ENCODE measurements at regions not wholly inside any gene's neighbourhood (a gene's known extent, or its start where the extent isn't known, plus 50 kb on each side); places are given as distances from the start of the nearest gene placed in this dataset.

DNA sequence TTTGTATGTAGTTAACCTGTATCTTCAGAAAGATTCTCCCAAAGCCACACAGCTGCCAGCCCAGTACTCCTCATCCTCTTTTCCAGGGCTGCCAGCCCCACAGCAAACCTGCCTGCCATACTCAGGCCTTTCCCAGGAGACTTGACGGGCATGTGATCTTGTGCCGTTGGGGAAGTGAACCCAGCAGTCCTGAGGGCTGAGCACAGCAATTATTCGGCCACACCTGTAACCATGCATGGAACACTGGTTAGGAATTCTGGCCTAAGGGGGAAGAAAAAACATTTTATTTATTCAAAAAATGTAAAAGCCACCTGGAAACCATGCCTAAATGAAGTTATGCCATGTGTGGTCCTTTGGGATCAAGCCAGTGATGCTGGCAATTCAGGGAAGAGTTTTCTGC, 145.3 kb downstream of the GRIN2B start:
- Histone ChIP-seq H3K4me1 (ENCODE audit: insufficient read depth, low read length, severe bottlenecking) (no peaks in the 10 kb centered on the region), H3K9ac (ENCODE audit: low read length) (no peak overlapping the region), H3K36me3 (ENCODE audit: insufficient read depth, low read length) (no peaks in the 10 kb centered on the region), H2AFZ (ENCODE audit: low read length) (no peak overlapping the region), H3K4me2 (ENCODE audit: low read length) (no peak overlapping the region), H4K20me1 (ENCODE audit: insufficient read depth, low read length) (no peaks in the 10 kb centered on the region), H3F3A (ENCODE audit: insufficient read depth, low read length) (no peaks in the 10 kb centered on the region), H3K4me3 (ENCODE audit: low read depth, low read length, poor library complexity, severe bottlenecking) (no peak overlapping the region), H3K27me3 (ENCODE audit: insufficient read depth, low read length) (no peaks in the 10 kb centered on the region), H3K9me2 (ENCODE audit: low read depth, low read length) (no peaks in the 10 kb centered on the region), H3K9me3 (ENCODE audit: low read length) (no peaks in the 10 kb centered on the region), H3K79me2 (ENCODE audit: insufficient read depth, low read length) (no peaks in the 10 kb centered on the region), H3K27ac (ENCODE audit: low read depth, low read length, poor library complexity, severe bottlenecking) (no peak overlapping the region)
- TF ChIP-seq, protein P1, sequence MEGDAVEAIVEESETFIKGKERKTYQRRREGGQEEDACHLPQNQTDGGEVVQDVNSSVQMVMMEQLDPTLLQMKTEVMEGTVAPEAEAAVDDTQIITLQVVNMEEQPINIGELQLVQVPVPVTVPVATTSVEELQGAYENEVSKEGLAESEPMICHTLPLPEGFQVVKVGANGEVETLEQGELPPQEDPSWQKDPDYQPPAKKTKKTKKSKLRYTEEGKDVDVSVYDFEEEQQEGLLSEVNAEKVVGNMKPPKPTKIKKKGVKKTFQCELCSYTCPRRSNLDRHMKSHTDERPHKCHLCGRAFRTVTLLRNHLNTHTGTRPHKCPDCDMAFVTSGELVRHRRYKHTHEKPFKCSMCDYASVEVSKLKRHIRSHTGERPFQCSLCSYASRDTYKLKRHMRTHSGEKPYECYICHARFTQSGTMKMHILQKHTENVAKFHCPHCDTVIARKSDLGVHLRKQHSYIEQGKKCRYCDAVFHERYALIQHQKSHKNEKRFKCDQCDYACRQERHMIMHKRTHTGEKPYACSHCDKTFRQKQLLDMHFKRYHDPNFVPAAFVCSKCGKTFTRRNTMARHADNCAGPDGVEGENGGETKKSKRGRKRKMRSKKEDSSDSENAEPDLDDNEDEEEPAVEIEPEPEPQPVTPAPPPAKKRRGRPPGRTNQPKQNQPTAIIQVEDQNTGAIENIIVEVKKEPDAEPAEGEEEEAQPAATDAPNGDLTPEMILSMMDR (IDR thresholded peaks at IDR 0.05; ENCODE audit: low read length): no peak
- no peak for TF ChIP-seq EZH2 (IDR thresholded peaks at IDR 0.05; ENCODE audit: borderline replicate concordance, low read length)

DNA sequence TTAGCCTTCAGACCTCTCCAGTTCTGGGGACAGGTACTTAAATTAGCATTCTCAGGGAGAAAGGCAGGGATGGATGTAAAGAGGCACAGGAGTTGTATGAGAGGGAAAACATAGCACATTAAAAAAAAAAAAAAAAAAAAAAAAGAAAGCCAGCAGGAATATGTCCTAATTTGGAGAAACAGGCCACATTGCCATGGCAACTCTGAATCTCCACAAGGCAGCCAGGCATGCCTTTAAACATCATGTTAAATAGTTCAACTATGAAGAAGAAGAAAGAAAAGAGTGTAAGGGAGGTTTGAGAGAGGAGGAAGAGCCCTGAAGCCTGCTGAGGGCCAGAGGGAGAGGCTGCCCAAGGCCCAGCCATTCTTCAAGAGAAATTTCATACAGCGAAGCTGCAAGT, 145.8 kb downstream of the GRIN2B start:
- Histone ChIP-seq H3K4me1 (ENCODE audit: insufficient read depth, low read length, severe bottlenecking) (no peaks in the 10 kb centered on the region), H3K9me2 (ENCODE audit: low read depth, low read length) (no peaks in the 10 kb centered on the region), H3K4me2 (ENCODE audit: low read length) (no peak overlapping the region), H3K9me3 (ENCODE audit: low read length) (no peaks in the 10 kb centered on the region), H4K20me1 (ENCODE audit: insufficient read depth, low read length) (no peaks in the 10 kb centered on the region), H2AFZ (ENCODE audit: low read length) (no peak overlapping the region), H3F3A (ENCODE audit: insufficient read depth, low read length) (no peaks in the 10 kb centered on the region), H3K36me3 (ENCODE audit: insufficient read depth, low read length) (no peaks in the 10 kb centered on the region), H3K27me3 (ENCODE audit: insufficient read depth, low read length) (no peaks in the 10 kb centered on the region), H3K27ac (ENCODE audit: low read depth, low read length, poor library complexity, severe bottlenecking) (no peak overlapping the region), H3K4me3 (ENCODE audit: low read depth, low read length, poor library complexity, severe bottlenecking) (no peak overlapping the region), H3K79me2 (ENCODE audit: insufficient read depth, low read length) (no peaks in the 10 kb centered on the region), H3K9ac (ENCODE audit: low read length) (no peak overlapping the region)
- no peak for TF ChIP-seq EZH2 (IDR thresholded peaks at IDR 0.05; ENCODE audit: borderline replicate concordance, low read length)
- TF ChIP-seq, protein P1 (IDR thresholded peaks at IDR 0.05; ENCODE audit: low read length): no peak

DNA sequence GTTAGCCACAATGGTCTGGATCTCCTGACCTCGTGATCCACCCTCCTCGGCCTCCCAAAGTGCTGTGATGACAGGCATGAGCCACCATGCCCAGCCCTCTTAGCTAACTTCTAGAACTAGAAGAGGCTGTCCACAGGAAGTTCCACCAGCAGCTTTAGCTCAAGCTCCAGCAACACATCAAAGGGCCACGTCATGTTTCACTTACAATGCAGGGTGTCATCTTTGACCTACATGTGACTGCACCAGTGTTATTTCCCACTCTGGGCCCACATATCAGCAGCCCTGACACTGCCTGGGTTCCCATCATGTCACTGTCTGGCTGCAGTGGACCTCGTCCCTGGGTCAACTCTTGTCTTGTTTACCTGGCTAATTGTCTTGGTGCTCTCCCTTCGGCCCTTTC, 147.2 kb downstream of the GRIN2B start:
- Histone ChIP-seq H3K27ac (ENCODE audit: low read depth, low read length, poor library complexity, severe bottlenecking) (no peak overlapping the region), H3K9me2 (ENCODE audit: low read depth, low read length) (no peaks in the 10 kb centered on the region), H3K36me3 (ENCODE audit: insufficient read depth, low read length) (no peaks in the 10 kb centered on the region), H3F3A (ENCODE audit: insufficient read depth, low read length) (no peaks in the 10 kb centered on the region), H3K27me3 (ENCODE audit: insufficient read depth, low read length) (no peaks in the 10 kb centered on the region), H4K20me1 (ENCODE audit: insufficient read depth, low read length) (no peaks in the 10 kb centered on the region), H2AFZ (ENCODE audit: low read length) (no peak overlapping the region), H3K79me2 (ENCODE audit: insufficient read depth, low read length) (no peaks in the 10 kb centered on the region), H3K4me3 (ENCODE audit: low read depth, low read length, poor library complexity, severe bottlenecking) (no peak overlapping the region), H3K9me3 (ENCODE audit: low read length) (no peaks in the 10 kb centered on the region), H3K9ac (ENCODE audit: low read length) (no peak overlapping the region), H3K4me2 (ENCODE audit: low read length) (no peak overlapping the region), H3K4me1 (ENCODE audit: insufficient read depth, low read length, severe bottlenecking) (no peaks in the 10 kb centered on the region)
- no peak for TF ChIP-seq EZH2 (IDR thresholded peaks at IDR 0.05; ENCODE audit: borderline replicate concordance, low read length)
- TF ChIP-seq, protein P1 (IDR thresholded peaks at IDR 0.05; ENCODE audit: low read length): no peak

Data from OCI-LY1 (cell line).